Activated CD4-positive, alpha-beta T cell treated with anti-CD3 and anti-CD28 coated beads, Interleukin-2, Interleukin-4, amounts not matched to agents 100 ng/mL and 50 ng/mL, durations not matched to agents 16 hours and 8 hours (primary cell): ENCODE measurements at regions not wholly inside any gene's neighbourhood (a gene's known extent, or its start where the extent isn't known, plus 50 kb on each side); places are given as distances from the start of the nearest gene placed in this dataset.

Source experiments
- DNase-seq: peaks from one replicate; pipeline ENCODE4 v3.0.0-alpha.2; 2020; ENCODE audit warnings: low spot score

GRCh38 chr9:89793124-89793495, 188.3 kb downstream of the GADD45G start:
- DNase-seq = no peak

- no peak for DNase-seq
Measured at GRCh38 chr9:89793551-89793950, 188.7 kb downstream of the GADD45G start.

DNA sequence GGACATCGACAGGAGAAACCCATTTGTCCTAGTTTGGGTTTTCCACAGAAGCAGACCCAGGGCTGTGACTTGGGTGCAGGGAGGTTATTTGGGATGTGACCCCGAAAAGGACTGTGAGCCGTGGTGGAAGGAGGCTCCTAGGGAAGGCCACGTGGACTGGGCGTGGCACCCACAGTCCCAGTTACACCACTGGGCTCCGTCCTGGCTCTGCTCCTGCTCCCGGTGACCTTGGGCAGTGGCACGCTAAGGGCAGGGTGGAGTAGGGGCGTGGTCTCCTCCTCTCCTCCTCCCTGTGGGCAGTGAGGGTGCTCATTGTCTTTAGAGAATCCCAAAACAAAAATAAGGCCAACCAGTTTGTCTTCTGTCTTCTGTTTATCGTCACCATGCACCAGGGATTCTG, 190.1 kb downstream of the GADD45G start:
- no peak for DNase-seq

DNA sequence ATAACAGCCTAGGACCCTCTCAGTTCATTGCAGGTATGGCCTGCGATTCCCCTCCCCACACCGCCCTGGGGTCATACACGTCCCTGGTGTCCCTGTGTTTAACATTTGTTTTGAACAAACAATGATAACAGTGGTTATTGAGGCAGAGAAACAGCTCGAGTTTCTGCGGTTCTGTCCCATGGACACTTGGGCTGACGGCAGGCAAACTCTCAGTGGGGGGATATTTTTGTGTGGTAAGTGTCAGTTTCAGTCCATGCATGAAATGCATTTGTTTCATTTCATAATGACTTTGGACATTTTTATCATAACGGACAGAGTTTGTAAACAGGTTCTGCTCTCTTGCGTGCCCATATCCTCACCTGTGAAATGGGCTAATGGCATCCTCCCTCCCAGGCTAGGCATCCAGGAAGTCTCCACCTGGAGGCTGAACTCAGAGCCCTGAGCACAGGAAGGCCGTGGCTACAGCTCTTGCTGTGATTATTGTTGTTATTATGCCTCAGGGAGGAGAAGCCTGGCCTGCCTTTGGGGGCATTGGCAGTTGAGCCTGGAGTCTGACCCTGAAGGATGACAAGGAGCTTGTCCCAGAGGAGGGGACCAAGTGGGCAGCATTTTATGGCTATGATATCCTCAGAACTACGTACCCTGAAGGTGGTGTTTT, 190.9 kb downstream of the GADD45G start:
- no peak for DNase-seq

DNA sequence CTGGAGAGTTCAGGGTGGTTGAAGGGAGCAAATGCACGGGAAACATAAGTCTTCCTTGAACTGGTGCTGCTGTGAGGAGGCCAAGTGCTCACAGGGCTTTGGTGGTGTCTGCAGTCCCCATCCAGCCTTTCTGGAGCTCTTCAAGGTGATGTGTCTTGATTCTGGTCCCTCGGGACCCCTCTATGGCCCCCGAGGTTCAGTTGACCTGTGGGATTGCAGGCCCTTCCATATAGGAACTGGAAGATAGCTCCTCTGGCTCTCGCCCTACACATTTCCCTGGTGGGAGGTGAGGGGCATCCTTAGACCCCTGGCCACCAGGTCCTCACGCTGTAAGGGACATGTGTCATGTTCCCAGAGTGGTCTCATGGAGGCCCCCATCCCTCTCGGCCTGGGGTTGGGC, 191.8 kb downstream of the GADD45G start:
- DNase-seq = no peak

DNA sequence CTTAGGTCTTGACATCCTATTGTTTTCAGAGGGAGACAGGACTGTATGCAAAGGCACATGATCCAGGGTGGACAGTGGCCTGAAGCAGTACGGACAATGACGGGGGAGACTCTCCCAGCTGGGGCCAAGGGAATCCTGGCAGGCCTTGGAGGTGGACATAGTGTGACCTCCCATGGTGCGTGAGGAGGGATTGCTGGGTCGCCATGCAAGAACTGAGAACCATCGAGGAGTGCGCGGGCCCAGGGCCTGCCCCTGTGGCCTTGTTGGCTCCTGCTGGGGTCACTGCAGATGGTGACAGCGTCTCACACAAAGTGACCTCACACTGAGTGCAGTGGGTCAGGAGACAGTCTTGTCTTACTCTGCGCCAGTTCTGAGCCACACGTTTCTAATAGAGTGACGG, 192.4 kb downstream of the GADD45G start:
- no peak for DNase-seq

DNA sequence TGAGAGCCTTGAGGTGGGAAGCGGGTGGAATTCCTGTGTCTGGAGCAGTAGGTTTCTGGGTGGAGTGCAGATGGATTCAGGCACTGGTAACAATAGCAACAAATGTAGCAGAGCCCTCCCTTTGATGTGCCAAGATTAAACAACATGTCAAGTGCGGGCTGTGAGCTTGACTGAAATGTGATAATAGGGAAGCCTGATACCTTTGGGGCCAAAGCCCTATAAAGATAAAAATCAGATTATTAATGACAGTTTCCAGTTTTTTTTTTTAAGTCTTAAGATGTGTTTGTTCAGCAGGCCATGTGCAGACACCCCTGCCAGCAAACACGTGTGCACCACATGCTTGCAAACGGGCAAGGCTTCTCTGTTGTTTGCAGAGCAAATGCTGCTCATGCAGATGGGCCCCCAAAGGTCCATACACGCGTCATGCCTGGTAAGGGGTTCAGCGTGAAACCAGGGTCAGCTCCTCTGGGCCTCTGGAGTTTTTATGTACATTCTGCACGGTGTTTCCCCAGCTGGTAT, 193.2 kb downstream of the GADD45G start:
- DNase-seq = no peak

DNA sequence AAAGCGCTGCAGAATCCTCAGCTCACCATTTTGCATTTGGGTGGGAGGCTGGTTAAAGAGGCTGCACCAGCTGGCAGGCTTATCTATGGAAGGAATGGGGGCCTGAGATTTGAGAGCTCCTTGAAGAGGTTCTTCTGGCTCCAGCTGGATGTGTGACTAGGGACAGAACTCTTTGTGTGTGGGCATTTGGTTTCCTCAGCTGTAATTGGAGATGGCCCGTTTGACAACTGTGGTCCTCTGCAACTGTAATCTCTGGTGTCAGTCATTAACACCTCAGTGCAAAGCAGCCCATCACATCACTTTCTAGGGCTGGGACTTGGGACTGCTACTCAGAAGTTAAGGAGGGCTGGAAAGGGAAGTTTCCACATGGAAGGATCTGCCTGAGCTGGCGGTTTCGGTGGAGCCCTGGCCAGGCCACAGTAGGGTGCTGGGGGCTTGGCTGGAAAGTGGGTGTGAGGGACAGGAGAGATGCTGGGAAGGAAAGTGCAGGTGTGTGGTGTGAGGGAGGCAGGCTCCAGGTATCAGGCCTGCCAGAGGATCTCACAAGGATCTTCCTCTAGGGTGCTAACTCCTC, 193.8 kb downstream of the GADD45G start:
- DNase-seq = no peak

GRCh38 chr9:89799221-89799620, 194.4 kb downstream of the GADD45G start:
- no peak for DNase-seq

- no peak for DNase-seq
Measured at GRCh38 chr9:89799766-89800165, 195.0 kb downstream of the GADD45G start.

GRCh38 chr9:89801341-89801740, 196.5 kb downstream of the GADD45G start:
- no peak for DNase-seq

DNA sequence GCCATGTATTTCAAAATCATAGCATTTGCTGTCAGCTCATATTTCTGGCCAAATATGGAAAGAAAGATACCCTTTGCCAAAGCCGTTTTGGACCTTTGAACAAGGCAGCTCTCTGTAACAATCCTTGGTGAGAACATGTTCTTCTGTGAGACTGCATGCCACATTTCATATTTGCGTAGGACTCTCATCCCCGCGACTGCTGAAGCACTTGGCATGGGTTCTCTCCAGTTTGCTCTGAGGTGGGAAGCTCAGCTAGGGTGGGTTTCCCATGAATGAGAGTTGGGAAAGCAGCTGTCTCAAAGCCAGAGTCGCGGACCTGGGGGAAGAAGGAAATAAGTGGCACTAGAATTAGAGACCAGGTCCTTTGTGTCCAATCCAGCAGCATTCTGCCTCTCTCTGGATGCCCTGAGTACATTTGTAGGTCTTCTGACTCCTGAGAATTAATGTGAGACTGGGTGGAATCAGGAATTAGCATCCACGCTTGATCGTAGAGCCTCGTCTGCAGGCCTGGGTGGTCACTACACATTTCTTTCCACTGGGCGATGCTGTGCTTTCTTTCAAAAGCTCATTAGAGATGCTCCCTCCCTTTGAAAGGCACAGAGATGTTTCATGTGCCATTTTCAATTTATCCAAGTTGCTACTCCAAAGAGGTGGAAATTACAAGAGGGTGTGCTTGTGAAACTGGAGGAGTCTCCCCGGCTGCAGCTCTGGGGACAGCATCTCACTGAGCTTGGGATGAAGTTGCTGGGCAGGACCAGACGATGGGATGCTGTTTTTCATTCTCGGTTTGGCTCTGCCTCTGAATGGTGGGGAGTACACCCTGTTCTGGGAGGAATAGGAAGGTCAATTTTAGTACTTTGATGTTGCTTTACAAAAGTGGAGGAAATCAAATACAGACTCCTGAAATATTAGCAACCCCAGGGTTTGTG, 197.2 kb downstream of the GADD45G start:
- DNase-seq = no peak

DNA sequence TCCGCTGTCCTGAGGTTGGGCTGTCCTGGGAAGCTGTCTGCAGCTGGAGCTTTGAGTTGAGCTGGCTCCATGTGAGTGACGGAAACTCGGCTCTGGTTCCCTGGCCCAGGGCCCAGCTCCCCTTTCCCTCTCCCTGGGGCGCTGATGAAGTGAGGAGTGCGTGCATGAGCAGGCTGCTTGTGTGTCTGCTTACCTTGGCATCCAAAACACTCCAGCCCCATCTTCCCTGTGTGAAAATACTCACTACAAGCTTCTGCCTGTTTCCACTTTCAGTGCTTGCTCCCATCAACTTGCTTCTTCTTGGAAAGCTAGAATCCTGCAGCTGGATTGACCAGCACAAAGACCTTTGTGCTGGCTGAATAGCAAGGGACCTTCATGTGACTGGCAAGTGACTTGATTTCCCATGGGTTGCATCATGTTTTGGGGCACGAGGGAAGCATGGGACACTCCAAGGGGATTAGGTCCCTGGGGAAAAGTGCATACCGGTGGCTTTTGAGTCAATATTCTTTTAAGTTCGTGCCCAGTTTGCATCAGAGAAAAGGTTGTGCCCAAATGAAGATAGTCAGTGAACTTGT, 198.1 kb downstream of the GADD45G start:
- no peak for DNase-seq

DNA sequence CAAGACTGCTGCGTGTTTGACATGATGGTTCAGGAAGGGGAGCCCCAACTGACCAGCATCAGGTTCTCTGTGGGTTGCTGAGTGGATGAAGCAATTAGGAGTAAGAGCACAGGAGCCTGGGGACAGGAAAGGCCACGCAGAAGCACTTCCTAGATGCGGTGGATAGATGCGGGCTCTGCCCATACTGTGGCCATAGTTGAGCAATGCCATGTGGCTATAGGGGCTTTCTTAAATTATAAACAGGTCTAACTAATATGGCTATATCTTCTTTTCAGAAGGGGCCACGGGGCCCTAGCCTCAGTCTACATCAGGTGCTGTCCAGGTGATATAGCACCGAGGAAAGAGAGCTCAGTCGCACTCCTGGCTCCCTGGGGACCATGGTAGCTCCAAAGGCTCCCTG, 198.6 kb downstream of the GADD45G start:
- no peak for DNase-seq

DNA sequence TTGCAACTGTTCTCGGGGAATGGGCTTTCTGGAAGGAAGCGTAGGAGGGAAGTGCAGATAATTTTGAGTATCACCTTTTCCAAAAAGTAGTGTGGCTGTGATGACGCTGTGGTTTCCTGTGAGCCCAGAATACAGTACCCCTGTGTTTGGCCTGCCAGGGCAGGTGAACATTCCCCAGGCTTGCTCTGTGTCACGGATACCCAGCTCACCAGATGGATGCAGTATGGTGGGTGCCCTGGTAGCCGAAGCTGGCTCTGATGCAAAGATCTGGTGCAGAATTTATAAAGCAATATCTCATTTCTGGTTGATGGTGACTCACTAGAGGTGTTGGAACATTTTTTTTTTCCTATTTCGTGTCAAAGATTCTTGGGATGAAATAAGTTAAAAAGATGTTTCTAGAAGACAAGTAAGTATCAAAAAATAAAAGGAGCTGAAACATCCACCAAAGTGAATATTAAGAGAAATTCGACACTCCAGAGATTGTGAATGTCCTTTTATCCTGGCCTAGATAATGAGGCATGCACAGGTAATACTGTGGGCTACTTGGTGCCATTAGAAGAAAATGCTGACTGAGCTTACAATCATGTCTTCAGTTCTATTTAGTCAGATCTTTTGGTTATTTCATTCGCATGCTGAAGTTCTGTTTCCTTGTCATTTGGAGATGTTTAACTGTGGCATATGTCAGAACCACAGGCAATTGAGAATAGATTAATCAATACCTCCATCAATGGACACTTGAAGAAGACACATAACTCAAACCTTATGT, 200.1 kb downstream of the GADD45G start:
- DNase-seq = no peak

- DNase-seq = no peak
Measured at GRCh38 chr9:89805571-89806292, 200.9 kb downstream of the GADD45G start.

DNA sequence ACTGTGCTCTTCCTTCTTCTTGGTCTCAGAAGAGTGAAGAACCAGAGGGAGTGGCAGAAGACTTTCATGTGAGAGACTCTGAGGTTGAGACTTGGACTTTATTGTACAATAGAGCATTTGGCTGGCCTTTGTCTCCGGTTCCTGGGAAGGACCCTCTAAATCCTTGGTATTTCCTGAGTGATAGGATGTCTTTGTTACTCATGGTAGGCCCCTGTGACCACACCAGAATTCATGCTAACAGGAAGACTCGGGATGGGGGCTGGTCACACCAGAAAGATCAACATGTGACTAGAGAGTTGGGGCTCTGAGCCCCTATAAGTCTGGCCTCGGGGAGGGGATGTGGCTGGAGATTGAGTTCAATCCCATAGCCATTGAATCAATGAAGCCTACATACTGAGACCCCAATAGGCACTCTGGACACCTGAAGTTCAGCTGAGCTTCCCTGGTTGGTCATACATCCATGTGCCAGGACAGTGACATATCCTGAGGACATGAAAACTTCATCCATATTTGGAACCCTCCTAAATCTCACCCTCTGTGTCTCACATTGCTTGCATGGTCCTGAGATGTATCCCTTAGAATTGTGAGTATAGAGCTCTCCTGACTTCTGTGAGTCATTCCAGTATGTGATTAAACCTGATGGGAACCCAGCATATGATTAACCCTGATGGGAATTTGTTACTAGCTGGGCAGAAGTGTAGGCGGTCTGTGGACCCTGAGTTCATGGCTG, 201.7 kb downstream of the GADD45G start:
- DNase-seq = no peak

GRCh38 chr9:89807101-89807395, 202.2 kb downstream of the GADD45G start:
- DNase-seq = no peak

DNA sequence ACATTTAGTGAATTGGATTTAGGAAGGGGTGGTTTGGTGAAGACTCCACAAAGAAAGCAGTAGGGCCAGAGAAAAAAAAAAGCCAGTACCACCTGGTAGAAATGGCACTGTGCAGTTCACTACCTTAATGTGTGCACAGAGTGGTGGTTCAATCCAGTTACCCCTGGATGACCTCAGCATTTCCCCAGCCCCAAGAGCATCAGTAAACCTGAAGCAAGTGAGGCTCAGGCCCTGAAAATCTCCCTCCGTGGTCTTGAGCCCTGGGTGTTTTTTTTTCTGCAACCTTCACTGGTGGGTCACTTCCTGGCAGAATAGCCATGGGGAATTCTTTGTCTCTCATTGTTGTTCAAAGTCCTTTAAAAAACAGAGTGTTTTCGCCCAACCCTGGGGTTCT, 202.9 kb downstream of the GADD45G start:
- no peak for DNase-seq

DNA sequence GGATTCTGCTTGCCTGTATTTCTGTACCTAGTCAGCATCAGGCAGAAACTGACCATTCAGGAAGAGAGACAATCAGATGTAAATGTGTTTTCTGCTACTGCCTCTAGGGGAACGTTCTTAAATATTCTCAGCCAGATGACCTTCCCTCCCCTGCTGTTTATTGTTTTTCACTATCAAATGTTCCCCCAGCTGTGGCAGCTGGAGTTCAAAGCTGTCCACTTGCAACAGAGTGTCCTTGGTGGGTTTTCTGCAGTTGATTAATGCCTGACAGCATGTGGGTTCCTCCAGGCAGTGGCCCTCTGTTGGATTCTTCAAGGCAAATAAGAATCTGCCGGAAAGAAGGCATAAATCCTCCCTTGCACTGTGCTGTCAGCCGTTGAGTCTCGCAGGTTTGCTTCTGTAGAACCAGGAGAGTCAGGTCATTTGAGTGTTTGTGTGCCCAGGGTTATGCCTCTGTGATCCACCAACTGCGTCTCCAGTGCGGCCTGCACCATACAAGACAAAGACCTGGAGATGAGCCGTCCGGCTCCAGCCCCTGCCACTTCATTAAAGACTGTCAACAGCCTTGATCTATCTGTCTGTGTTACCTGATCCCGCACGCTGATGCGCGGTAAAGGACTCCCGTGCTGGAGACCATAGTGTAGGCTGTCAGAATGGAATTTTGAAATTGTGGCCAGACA, 203.4 kb downstream of the GADD45G start:
- no peak for DNase-seq
